Thoracic aorta (tissue), 2 donors: ENCODE measurements at regions not wholly inside any gene's neighbourhood (a gene's known extent, or its start where the extent isn't known, plus 50 kb on each side); places are given as distances from the start of the nearest gene placed in this dataset.

ENCODE experiments used
- ATAC-seq: fragments of 150-250 bp; one replicate; pipeline ENCODE4 v1.8.0; 2017; ENCODE audit warnings: low read depth; ENCODE audit not compliant: insufficient number of reproducible peaks, low FRiP score
- DNase-seq: peaks from one replicate; pipeline ENCODE4 v3.0.0-alpha.2; 2020; ENCODE audit warnings: low spot score
- H3K27ac ChIP-seq, 2 donors: fragments of 200-600 bp; sonication (generic); 1 replicate in 1 of 2; 2 replicates in 1 of 2; pipeline ENCODE4 v1.5.1; 2016; ENCODE audit warnings: mild to moderate bottlenecking in 2 of 2, moderate library complexity in 2 of 2
- H3K27me3 ChIP-seq: fragments of 200-600 bp; sonication (generic); replicated peaks from 2 replicates; pipeline ENCODE4 v1.6.0; 2016; ENCODE audit warnings: mild to moderate bottlenecking; ENCODE audit not compliant: insufficient read depth
- H3K36me3 ChIP-seq: fragments of 200-600 bp; sonication (generic); one replicate; pipeline ENCODE4 v1.5.1; 2016
- H3K4me1 ChIP-seq, 2 donors: fragments of 200-600 bp; sonication (generic); 1 replicate in 1 of 2; 2 replicates in 1 of 2; pipeline versions ENCODE4 v1.5.1 to v1.6.0; 2016; ENCODE audit warnings: low read depth in 2 of 2, mild to moderate bottlenecking in 1 of 2; ENCODE audit not compliant: control insufficient read depth in 1 of 2
- H3K4me3 ChIP-seq: fragments of 200-600 bp; sonication (generic); 2 replicates; pipeline ENCODE4 v1.5.1; 2016; ENCODE audit warnings: mild to moderate bottlenecking
- H3K9me3 ChIP-seq: fragments of 200-600 bp; sonication (generic); 2 replicates; pipeline ENCODE4 v1.5.1; 2016
- CTCF ChIP-seq: fragments of 200-600 bp; sonication (generic); IDR thresholded peaks from one replicate; pipeline ENCODE4 v1.5.1; 2019; ENCODE audit warnings: antibody characterized with exemption

GRCh38 chr5:6176102-6176693, 202.1 kb downstream of the MED10 start:
- DNase-seq = no peak
- no peak for TF ChIP-seq CTCF
- no peak for ATAC-seq
- no peak overlapping the region for H3K4me3 ChIP-seq
- no peaks in the 10 kb centered on the region for H3K27me3 ChIP-seq
- H3K36me3 ChIP-seq = no peaks in the 10 kb centered on the region
- no peaks in the 10 kb centered on the region for H3K4me1 ChIP-seq
- no peaks in the 10 kb centered on the region for H3K9me3 ChIP-seq
- H3K27ac ChIP-seq = no peak overlapping the region

- no peaks in the 10 kb centered on the region for H3K9me3 ChIP-seq
- no peaks in the 10 kb centered on the region for H3K36me3 ChIP-seq
- ATAC-seq (no peak), DNase-seq (no peak)
- H3K4me3 ChIP-seq = no peak overlapping the region
- TF ChIP-seq CTCF = no peak
- no peaks in the 10 kb centered on the region for H3K4me1 ChIP-seq
- H3K27me3 ChIP-seq = no peaks in the 10 kb centered on the region
- H3K27ac ChIP-seq = no peak overlapping the region
Observed at GRCh38 chr5:6175172-6175854, 203.0 kb downstream of the MED10 start.

GRCh38 chr5:6169660-6170059, 208.7 kb downstream of the MED10 start:
- no peaks in the 10 kb centered on the region for H3K27me3 ChIP-seq
- TF ChIP-seq CTCF = no peak
- H3K4me1 ChIP-seq = no peaks in the 10 kb centered on the region
- H3K36me3 ChIP-seq = no peaks in the 10 kb centered on the region
- H3K4me3 ChIP-seq = no peak overlapping the region
- H3K27ac ChIP-seq = no peak overlapping the region
- no peaks in the 10 kb centered on the region for H3K9me3 ChIP-seq
- DNase-seq (no peak), ATAC-seq (no peak)

- H3K9me3 ChIP-seq = no peaks in the 10 kb centered on the region
- no peaks in the 10 kb centered on the region for H3K4me1 ChIP-seq
- no peak for TF ChIP-seq CTCF
- H3K27ac ChIP-seq = no peak overlapping the region
- ATAC-seq (no peak), DNase-seq (no peak)
- H3K27me3 ChIP-seq = no peaks in the 10 kb centered on the region
- no peaks in the 10 kb centered on the region for H3K36me3 ChIP-seq
- H3K4me3 ChIP-seq = no peak overlapping the region
Observed at GRCh38 chr5:6166698-6167394, 211.5 kb downstream of the MED10 start.

- Histone ChIP-seq H3K27ac (no peak overlapping the region), H3K4me3 (no peak overlapping the region), H3K27me3 (no peaks in the 10 kb centered on the region), H3K9me3 (no peaks in the 10 kb centered on the region), H3K4me1 (no peaks in the 10 kb centered on the region), H3K36me3 (no peaks in the 10 kb centered on the region)
- ATAC-seq = no peak
- no peak for TF ChIP-seq CTCF
- no peak for DNase-seq
Observed at GRCh38 chr5:6163913-6164312, 214.4 kb downstream of the MED10 start.
